22Rv1 (cell line): ENCODE measurements at regions not wholly inside any gene's neighbourhood (a gene's known extent, or its start where the extent isn't known, plus 50 kb on each side); places are given as distances from the start of the nearest gene placed in this dataset.

Experiments used
- ZFX ChIP-seq: fragments of 450-650 bp; IDR thresholded peaks from 2 replicates; pipeline ENCODE4 v1.6.1; 2017; ENCODE audit warnings: antibody characterized with exemption, borderline replicate concordance
- TF ChIP-seq, protein P1 (sequence below): fragments of 450-650 bp; IDR thresholded peaks from 2 replicates; pipeline ENCODE4 v1.5.1; 2017; ENCODE audit warnings: mild to moderate bottlenecking

DNA sequence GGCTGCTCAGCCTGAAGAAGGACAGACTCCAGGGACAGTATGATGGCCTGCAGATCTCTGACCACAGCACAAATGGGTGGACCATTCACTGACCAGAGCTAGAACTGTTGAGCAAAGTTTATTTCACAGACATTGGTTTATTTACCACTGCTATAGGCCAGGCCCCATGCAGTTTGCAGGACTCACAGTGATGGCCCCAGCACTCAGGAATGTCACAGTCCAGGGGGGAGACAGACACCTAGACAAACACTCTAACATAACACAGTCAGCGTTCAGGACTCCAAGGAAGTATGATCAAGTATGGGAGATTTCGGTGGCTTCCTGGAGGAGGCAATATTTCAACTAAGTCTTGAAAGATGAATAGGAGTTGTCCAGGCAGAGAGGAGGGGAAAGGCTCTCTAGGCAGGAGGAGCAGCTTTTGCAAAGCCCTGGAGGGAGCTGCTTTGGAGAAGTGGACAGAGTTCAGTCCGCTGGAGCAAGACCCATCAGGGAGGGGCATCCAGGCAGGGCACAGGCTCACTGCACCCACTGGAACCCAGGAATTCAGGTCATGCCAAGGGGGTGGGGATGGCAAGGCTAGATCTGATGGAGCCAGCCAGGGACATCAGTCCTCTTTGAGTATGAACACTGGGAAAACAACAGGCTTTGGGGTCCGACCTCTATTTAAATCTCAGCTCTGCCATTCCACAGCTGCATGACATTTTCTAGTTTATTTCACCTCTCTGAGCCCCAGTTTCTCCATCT, 454.3 kb downstream of the MATN1 start:
- TF ChIP-seq, protein P1, sequence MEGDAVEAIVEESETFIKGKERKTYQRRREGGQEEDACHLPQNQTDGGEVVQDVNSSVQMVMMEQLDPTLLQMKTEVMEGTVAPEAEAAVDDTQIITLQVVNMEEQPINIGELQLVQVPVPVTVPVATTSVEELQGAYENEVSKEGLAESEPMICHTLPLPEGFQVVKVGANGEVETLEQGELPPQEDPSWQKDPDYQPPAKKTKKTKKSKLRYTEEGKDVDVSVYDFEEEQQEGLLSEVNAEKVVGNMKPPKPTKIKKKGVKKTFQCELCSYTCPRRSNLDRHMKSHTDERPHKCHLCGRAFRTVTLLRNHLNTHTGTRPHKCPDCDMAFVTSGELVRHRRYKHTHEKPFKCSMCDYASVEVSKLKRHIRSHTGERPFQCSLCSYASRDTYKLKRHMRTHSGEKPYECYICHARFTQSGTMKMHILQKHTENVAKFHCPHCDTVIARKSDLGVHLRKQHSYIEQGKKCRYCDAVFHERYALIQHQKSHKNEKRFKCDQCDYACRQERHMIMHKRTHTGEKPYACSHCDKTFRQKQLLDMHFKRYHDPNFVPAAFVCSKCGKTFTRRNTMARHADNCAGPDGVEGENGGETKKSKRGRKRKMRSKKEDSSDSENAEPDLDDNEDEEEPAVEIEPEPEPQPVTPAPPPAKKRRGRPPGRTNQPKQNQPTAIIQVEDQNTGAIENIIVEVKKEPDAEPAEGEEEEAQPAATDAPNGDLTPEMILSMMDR = no peak
- no peak for TF ChIP-seq ZFX
